Hippocampal formation (tissue), 2 donors: ENCODE measurements at regions not wholly inside any gene's neighbourhood (a gene's known extent, or its start where the extent isn't known, plus 50 kb on each side); places are given as distances from the start of the nearest gene placed in this dataset.
"Not testable (repeated sequence)": the region's sequence is repeated elsewhere in the genome, so short reads cannot be mapped to it uniquely, and the experiment has no call there.

Experiments
- DNase-seq, 2 donors: peaks; one replicate each; lab custom pipeline; 2025; lab: John Stamatoyannopoulos, UW

DNA sequence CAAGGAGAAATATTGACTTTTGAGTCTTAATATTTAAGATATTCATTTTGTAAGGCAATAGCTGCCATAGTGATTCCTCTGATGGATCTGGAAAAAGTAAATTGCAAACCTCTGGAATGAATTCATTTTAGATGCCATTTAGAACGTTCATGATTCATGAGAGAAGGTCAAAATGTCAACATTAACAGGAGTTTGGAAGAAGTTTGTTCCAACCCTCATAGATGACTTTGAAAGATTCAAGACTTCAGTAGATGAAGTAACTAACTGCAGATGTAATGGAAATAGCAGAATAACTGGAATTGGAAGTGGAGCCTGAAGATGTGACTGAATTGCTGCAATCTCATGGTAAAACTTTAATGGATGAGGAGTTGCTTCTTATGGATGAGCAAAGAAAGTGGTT is 100.9 kb upstream of the CCN2 start:
- DNase-seq: no peak

DNA sequence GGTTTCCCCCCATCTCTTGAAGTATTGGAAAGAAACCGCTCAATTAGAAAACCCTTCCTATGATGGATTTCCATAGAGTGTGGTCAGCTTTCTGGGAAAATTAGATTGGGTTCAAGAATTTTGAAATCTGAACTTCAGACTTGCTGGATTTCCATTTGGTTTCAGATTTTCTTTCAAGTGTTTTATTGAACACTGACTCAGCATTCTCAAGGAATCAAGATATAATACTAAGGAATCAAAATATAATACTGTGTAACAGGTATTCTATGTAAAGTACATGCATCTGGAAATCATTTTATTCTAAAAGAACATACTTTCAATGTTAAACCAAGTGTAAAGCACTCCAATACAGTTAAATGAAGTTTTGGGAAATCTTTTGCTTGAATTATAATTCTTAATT is 94.7 kb upstream of the CCN2 start:
- no peak for DNase-seq

DNA sequence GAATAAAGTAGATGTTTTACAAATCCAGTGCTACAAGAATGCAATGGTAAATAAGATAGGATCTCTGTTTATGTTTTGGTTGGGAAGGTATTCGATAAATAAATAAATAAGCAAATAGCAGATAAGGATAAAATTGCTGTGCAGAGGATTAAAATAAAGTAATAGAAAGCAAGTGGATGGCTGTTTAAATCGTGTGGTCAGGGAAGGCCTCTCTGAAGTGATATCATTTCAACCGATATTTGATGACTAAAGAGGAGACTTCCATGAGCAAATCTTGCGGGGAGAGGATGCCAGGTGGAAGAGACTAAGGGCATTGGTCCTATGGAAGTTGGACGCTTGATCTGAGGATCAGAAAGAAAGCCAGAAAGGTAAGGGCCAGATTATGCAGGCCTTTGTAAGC is 92.0 kb upstream of the CCN2 start:
- DNase-seq: no peak

DNA sequence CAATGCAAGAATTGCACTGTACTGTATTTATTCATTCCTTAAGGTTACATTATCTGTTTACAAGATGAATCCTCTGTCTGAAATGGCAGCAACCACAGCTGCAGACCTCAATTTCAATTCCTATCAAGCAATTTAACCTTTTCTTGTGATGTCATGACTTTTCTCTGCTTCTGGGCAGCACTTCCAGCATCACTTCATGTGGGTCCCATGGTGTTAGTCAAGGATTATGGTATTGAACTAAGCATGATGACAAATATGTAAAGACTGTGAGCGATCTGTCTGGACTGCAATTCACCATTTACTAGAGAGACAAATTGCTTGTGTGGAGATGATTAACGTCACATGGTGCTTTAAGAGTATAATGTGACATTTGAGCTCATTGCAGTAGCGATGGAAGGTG is 90.5 kb upstream of the CCN2 start:
- DNase-seq: no peak

DNA sequence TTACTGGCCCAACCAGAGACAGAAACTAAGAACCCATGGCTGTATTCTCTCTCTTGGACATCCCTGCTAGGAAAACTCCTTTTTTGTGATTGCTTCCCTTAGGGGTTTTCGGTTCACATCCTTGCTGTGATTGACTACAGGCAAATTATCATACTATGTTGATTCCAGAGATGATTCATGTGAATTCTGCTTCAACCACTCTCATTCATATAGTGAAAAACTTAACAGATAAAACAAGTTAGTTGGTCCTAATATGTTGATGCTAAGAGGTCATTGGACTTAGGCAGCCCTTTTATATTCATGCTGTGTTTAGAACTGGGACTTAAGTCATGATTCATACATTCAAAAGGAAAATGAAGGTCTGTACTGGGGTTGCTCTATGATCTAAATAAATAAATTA is 76.9 kb upstream of the CCN2 start:
- DNase-seq: no peak

DNA sequence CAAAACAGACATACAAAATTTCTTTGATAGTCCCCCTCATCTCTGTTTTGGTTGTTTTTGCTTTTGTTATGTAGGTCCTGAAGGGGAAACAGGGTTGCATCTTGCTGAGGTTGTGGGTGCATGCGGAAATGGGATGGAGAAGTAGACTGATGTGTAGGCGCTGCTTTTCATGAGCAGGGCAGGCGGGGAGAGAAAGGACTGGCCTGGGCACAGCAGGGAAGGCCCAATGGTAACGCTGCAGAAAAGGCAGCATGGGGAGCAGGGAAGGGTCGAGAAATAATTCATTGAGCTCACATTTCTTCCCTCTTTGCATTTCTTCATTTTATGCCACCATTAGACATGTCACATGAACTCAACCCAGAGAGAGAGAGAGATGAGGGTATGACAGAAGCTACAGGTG is 74.3 kb upstream of the CCN2 start:
- DNase-seq: no peak

DNA sequence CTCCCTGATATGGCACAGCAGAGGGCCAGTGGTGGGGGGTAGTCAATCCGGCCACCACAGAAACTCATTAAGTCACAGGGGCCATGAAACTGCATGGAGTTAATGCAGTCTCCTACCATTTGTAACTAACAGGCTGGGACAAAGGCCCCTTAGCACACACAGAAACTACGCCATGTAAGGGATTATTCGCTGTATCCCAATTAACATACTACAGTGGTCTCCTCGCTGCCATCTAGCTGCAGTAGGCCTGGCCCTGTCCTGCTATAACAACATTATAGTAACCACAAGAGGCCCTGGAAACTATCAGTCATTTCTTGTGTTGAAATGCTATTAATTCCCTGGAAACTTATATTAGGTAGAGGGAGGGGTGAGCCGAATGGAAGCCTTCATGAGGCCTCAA is 72.3 kb upstream of the CCN2 start:
- DNase-seq: no peak

DNA sequence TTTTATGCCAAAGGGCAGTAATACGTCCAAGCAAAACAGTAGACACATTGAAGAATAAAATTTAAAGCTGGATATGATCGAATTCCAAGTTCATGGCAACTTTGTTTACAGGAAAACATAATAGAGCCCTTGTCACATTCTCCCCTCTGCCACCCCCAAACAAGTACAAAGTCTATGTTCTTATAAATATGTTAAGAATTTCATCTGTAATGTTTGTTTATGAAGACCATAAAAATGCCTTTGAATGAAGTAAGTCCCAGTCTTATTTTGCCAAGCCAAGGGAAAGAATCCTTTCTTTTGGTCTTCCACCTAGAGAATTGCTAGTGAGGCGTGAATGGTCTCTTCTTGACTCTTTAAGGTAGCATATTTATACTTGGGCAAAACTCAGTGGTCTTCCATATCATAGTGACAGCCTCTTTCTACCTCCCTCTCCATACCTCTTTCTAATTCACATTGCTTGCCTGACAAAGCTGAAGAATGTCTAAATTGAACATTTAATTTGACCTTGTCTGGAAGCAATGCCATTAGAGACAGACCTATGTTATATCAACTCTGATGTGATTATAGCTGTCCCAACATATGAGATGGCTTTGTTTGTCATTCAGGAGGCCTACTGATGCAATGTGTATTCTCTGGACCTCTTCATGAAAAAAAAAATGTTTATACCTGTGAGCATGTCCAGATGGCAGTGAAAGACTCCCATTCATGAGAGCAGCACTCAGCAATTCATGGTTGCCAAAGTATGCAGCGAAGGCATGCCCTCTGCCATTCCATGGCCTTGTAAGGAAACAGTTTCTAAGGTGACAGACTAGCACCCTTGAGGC is 70.6 kb upstream of the CCN2 start:
- no peak for DNase-seq

DNA sequence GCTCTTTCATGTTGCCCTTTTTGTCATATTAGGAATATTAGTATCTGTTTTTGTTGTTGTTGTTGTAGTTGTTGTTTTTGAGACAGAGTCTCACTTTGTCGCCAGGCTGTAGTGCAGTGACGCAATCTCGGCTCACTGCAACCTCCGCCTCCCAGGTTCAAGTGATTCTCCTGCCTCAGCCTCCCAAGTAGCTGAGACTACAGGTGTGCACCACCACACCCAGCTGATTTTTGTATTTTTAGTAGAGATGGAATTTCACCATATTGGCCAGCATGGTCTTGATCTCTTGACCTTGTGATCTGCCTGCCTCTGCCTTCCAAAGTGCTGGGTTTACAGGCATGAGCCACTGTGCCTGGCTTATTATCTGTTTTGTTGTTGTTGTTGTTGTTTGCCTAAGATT is 69.7 kb upstream of the CCN2 start:
- DNase-seq: not testable (repeated sequence)

DNA sequence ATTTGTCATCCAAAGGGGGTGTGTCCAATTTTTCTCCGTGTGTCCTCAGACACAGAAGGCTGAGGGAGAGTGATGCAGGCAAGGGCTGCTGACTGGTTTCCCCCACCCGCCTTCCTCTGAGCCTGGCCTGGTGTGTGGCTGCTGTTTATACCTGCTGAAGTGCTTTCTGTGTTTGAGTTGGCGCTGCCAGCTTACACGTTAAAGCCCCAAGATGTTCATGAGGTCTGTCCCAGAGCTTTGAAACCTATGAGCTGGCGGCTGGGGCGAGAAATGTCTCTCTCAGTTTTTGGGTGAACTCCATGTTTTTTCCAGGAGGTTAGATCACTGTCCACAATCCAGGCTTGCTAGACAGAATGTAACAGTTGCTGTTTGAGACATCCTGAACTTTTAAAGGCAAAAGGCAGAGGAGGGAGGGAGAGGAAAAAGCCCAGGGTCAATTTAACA is 69.0 kb upstream of the CCN2 start:
- no peak for DNase-seq

DNA sequence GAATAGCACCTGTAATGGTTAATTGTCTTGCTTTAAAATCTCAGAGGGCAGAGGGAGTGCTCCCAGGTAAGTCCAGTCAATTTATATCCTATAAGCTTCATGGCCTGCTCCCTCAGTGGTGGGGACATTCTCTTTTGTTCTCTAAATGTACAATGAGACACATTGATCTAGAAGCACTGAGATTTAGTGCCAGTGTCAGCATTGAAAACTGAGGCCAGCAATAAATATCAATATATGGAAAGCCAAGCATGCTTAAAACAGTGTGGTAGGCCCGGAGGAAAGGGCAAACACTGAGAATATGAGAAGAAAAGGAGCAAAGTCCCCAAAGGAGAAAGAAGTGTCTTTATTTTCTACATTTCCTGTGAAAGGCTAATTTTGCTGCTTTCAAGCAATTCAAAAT is 68.4 kb upstream of the CCN2 start:
- DNase-seq: no peak

DNA sequence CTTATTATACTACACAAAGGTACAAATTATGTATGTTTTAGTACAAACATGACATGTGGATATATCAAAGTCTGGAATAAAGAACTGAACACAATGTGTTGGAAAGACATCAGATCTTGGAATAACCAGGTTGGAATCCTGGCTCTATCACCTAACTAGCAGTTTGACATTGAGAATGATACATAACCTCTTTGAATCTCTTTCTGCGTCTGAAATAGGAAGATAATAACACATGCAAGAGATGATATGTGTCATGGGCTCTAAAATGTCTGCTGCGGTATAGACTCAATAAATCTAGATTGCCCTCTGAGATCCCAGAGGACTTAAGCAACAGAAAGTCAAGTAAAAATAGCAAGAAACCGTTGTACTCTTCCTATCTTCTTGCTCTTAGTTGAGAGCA is 66.8 kb upstream of the CCN2 start:
- DNase-seq: no peak

DNA sequence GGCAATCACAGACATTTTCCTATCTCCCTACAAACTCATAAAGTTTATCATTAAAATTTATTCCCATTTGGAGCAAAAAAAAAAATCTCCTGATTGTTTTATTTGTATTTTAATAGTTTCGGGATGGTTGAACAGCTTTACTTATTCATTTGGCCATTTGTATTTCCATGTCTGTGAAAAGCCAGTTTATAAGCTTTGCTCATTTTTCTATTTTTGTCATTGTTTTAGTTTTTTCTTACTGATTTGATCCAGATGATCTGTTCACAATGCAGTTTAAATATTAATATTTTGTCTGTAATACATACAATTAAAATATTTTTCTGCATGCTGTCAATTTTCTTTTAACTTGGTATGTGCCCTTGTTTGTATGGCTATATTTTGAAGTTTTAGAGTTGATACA is 65.2 kb upstream of the CCN2 start:
- DNase-seq: no peak

DNA sequence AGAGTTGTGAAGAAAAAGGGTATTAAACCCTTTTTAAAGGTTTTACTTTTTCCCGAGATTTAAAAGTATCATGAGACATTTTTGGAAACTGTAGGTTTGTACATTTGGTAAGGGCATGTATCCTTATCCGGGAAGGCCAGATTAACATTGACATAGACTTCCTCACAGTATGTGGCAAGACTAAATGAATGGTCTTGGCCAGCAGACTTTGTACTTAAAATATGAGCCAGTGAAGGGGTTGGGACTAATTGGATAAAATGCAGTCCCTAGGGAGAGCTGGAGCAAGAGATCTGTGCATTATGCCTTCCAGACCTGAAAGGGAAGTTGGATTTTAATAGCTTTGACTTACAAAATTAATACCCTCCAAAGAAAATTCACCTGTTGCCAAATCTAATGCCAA is 60.4 kb upstream of the CCN2 start:
- DNase-seq: no peak

DNA sequence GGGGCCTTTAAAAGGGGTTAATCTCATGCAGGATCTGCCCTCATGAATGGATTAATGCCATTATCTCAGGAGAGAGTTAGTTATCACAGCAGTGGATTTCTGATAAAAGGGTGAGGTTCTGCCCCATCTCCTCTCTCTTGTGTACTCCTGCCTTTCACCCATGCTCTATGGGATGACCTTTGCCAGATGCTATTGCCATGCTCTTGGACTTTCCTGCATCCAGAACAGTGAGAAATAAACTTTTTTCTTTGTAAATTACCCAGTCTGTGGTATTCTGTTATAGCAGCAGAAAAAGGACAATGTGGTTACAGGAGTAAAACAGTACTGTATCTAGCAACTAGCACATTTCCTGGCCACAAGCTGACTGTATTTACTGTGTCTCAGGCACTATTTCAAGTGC is 58.0 kb upstream of the CCN2 start:
- DNase-seq: no peak

DNA sequence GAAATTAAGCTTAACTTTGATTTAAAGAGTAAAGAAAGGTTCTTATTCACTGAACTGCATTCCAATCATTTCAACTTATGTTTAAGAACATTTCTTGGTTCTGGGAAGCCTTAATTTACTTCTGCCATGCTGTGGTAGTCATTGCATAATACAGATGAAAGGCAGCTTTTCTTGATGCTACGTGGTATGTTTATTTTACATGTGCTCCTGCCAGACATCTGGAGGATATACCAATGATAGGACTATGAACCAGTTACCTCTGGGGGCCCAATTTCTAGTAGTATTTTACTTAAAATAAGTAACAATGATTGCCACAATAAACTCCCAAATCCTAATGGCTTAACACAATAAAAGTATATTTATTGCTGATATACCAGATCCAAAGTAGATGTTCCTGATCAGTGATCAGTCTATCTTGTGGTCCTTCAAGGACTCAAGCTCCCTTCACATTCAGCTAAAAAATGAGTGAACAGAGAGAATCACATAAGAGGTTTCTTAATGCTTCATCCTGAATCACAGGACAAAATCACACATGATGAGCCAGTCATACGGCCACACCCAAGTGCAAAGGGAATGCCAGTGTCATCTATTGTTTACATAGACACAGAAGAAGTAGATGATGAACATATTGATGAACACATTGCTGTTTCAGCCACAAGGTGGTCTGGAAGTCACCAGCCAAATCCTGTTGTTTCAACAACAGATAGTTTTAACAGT is 56.5 kb upstream of the CCN2 start:
- DNase-seq: no peak

DNA sequence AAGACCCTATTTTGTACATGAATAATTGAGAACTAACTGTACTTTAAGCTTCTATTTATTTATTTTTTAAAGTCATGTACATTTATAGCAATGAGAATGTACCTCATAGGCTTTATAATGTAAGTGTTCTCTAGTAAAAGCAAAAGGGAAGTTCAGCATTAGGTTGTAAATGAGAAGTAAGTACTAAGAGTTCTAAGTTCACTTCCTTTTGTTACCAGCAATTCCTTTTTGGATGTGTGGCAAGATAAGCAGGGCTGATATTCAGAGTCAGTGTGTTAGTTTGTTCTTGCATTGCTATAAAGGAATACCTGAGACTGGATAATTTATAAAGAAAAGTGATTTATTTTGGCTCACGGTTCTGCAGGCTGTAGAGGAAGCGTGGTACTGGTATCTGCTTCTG is 54.0 kb upstream of the CCN2 start:
- peak in 1 of 2 donors; percentile 3 for DNase-seq

DNA sequence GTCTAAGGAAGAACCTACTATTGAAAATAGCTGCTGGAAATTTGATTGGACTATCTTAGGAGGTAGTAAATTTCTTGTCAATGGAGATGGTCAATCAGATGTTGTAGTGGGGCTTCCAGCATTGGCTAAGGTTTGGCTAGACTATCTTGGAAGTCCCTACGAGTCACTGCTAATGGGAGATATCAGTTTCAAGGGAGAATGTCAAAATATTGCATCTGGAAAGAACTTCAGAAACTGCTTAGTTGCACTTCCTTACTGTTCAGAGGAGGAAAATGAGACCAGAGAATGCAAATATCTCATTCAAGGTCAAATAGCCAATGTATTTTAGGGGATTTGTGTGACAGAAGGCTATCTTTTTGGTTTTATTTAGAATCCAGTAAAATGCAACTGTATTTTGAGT is 53.5 kb upstream of the CCN2 start:
- no peak for DNase-seq

DNA sequence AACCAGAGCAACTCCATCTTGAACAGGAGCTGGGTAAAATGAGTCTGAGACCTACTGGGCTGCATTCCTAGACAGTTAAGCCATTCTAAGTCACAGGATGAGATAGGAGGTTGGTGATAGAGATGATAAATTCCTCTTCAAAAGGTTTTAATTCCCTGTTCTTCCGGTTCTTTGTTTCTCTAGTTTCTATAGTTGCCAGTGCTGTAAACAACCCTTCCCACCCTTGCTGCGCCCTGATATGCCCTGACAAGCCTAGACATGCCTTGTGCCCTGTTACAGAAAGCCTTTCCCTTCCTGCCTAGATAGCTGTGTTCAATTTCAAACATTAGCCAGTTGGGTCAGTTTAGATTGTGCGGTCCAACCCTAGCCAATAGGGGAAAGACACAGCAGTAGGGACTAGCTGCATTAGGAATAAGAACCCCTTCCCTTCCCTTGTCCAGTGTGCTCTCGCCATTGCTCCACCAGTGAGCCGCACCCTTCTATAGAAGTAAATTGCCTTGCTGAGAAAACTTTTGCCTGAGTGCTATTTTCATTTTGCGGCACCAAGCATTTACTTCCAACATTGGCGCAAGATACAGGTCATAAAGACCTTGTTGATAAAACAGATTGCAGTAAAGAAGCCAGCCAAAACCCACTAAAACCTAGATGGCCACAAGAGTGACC is 52.5 kb upstream of the CCN2 start:
- DNase-seq: no peak
